ENCODE measurements at regions not wholly inside any gene's neighbourhood (a gene's known extent, or its start where the extent isn't known, plus 50 kb on each side); places are given as distances from the start of the nearest gene placed in this dataset.

GRCh38 chr10:11661441-11661840 is 50.0 kb upstream of the USP6NL start:
- H3K27me3 Mint-ChIP-seq = peaks cover 5 to 9% of the 10 kb centered on the region in 2 donors
- no peak for DNase-seq
- H3K36me3 Mint-ChIP-seq = peaks cover 0 to 4% (median 1%) of the 10 kb centered on the region in 3 donors
- CTCF ChIA-PET = no interaction called here
- POLR2A ChIA-PET = no interaction called here
- Histone ChIP-seq H3K9me3 (ENCODE audit: low read length) (no peaks in the 10 kb centered on the region), H3K27me3 (ENCODE audit: insufficient read depth, low read length, poor library complexity, severe bottlenecking) (no peaks in the 10 kb centered on the region), H3K36me3 (ENCODE audit: insufficient read depth, low read length) (no peaks in the 10 kb centered on the region), H3K4me3 (ENCODE audit: low read length) (no peak overlapping the region), H3K27ac (ENCODE audit: low read depth, low read length) (no peak overlapping the region), H3K4me1 (ENCODE audit: insufficient read depth, low read length) (peaks cover 5% of the 10 kb centered on the region)
- no peak overlapping the region for H3K4me3 Mint-ChIP-seq
- H3K4me1 Mint-ChIP-seq = peaks cover 9 to 10% (median 10%) of the 10 kb centered on the region in 3 donors
- peaks cover 0 to 3% (median 0%) of the 10 kb centered on the region in 5 donors for H3K9me3 Mint-ChIP-seq
- H3K27ac Mint-ChIP-seq = peak overlapping the region in 1 of 8 donors; percentile 32
